KG1 (cell line): ENCODE measurements at regions not wholly inside any gene's neighbourhood (a gene's known extent, or its start where the extent isn't known, plus 50 kb on each side); places are given as distances from the start of the nearest gene placed in this dataset.

ENCODE experiments used
- DNase-seq: peaks from one replicate; lab custom pipeline; 2025; lab: John Stamatoyannopoulos, UW

DNA sequence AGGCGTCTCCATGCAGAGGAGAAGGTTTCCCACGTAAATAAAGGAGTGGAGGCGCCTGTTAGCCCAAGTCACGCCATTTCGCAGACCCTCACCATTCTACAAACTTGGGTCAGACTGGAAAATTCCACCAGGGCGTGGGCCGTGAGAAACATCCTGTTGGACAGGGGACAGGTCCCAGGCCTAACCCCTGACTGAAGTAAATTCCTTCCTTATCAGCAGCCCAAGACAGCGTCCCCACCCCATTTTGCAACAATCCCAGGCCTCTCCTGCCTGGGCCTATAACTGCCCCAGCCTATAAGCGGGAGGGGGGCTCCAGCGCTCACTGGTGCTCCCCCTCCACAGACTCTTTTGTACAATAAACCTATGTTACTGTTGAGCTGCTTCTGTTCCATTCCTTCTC lies 57.3 kb upstream of the CBLN2 start:
- DNase-seq, result no peak
